ENCODE measurements at regions not wholly inside any gene's neighbourhood (a gene's known extent, or its start where the extent isn't known, plus 50 kb on each side); places are given as distances from the start of the nearest gene placed in this dataset.

GRCh38 chr15:96966554-96966953, 636.1 kb downstream of the NR2F2 start:
- Histone ChIP-seq H4K20me1 (ENCODE audit: insufficient read depth, low read length) (no peaks in the 10 kb centered on the region), H3K9me3 (ENCODE audit: low read length) (peaks cover 71% of the 10 kb centered on the region), H2AFZ (ENCODE audit: low read length) (no peak overlapping the region), H3K4me2 (ENCODE audit: low read depth, low read length) (no peak overlapping the region), H3K4me3 (replicated peaks in 1 of 3; ENCODE audit: insufficient read depth in 1 of 3, low read depth in 2 of 3, low read length in 3 of 3) (no peak overlapping the region), H3K4me1 (ENCODE audit: insufficient read depth, low read length) (no peaks in the 10 kb centered on the region), H3K9ac (ENCODE audit: insufficient read depth, low read depth, low read length) (no peak overlapping the region), H3K79me2 (ENCODE audit: insufficient read depth, low read length) (no peaks in the 10 kb centered on the region), H3K36me3 (replicated peaks in 1 of 2; ENCODE audit: control insufficient read depth in 1 of 2, insufficient read depth in 2 of 2, low read length in 2 of 2) (no peaks in the 10 kb centered on the region), H3K27ac (ENCODE audit: extremely low read length, insufficient read depth, low read length) (no peak overlapping the region), H3K27me3 (ENCODE audit: control insufficient read depth in 1 of 2, insufficient read depth in 2 of 2, low read length in 2 of 2) (no peaks in the 10 kb centered on the region)
- BruUV-seq (replicated peaks), result no TSS peak
- 1% methylated on average over 3 of the region's 3 CpGs for WGBS (ENCODE audit: low lambda C conversion rate)
- POLR2A ChIA-PET, result no interaction called here
- in situ Hi-C loops (cut with HindIII; ENCODE audit: extremely low pct_ligation_motif_present, low pct_unique_long_range_greater_than_20kb) (no loop called here), intact Hi-C loops (cut with micrococcal nuclease; ENCODE audit: unreplicated experiment) (no loop called here)
- no peak for ATAC-seq
- no peak for DNase-seq (ENCODE audit: low spot score)
- no peak for TF ChIP-seq TFDP1 (CRISPR knock-in tag; IDR thresholded peaks at IDR 0.05; ENCODE audit: borderline replicate concordance)
- no peak for TF ChIP-seq RBM22 (optimal IDR thresholded peaks at IDR 0.05; ENCODE audit: low read length)
- no peak for TF ChIP-seq EP300 (IDR thresholded peaks at IDR 0.05; ENCODE audit: low read depth in 2 of 2, low read length in 2 of 2)
- TF ChIP-seq EP300 (CRISPR knock-in tag; IDR thresholded peaks at IDR 0.05; ENCODE audit: borderline replicate concordance), result no peak
- FAIRE-seq, result no peak
- CTCF ChIA-PET (ENCODE audit: low intra/inter-chr PET ratio, low total read pairs), result no interaction called here

- ATAC-seq (no peak), FAIRE-seq (no peak), DNase-seq (ENCODE audit: low spot score) (no peak)
- POLR2A ChIA-PET, result no interaction called here
- Histone ChIP-seq H3K36me3 (replicated peaks in 1 of 2; ENCODE audit: control insufficient read depth in 1 of 2, insufficient read depth in 2 of 2, low read length in 2 of 2) (no peaks in the 10 kb centered on the region), H3K4me3 (replicated peaks in 1 of 3; ENCODE audit: insufficient read depth in 1 of 3, low read depth in 2 of 3, low read length in 3 of 3) (no peak overlapping the region), H3K9ac (ENCODE audit: insufficient read depth, low read depth, low read length) (no peak overlapping the region), H3K4me1 (ENCODE audit: insufficient read depth, low read length) (no peaks in the 10 kb centered on the region), H4K20me1 (ENCODE audit: insufficient read depth, low read length) (no peaks in the 10 kb centered on the region), H3K4me2 (ENCODE audit: low read depth, low read length) (no peak overlapping the region), H3K27ac (ENCODE audit: extremely low read length, insufficient read depth, low read length) (no peak overlapping the region), H2AFZ (ENCODE audit: low read length) (no peak overlapping the region), H3K79me2 (ENCODE audit: insufficient read depth, low read length) (no peaks in the 10 kb centered on the region), H3K27me3 (ENCODE audit: control insufficient read depth in 1 of 2, insufficient read depth in 2 of 2, low read length in 2 of 2) (no peaks in the 10 kb centered on the region), H3K9me3 (ENCODE audit: low read length) (peaks cover 69% of the 10 kb centered on the region)
- intact Hi-C loops (cut with micrococcal nuclease; ENCODE audit: unreplicated experiment) (no loop called here), in situ Hi-C loops (cut with HindIII; ENCODE audit: extremely low pct_ligation_motif_present, low pct_unique_long_range_greater_than_20kb) (no loop called here)
- BruUV-seq (replicated peaks), result no TSS peak
- CTCF ChIA-PET (ENCODE audit: low intra/inter-chr PET ratio, low total read pairs), result no interaction called here
- WGBS (ENCODE audit: low lambda C conversion rate), result 52% methylated on average over 17 of the region's 18 CpGs
- TF ChIP-seq ZNF768 (CRISPR knock-in tag; IDR thresholded peaks at IDR 0.05), result no peak
- TF ChIP-seq MNT (IDR thresholded peaks at IDR 0.05), result peak; percentile 53
Observed at GRCh38 chr15:96969732-96970710, 639.5 kb downstream of the NR2F2 start.

All from HepG2 (cell line).